A549 (cell line): ENCODE measurements at regions not wholly inside any gene's neighbourhood (a gene's known extent, or its start where the extent isn't known, plus 50 kb on each side); places are given as distances from the start of the nearest gene placed in this dataset.

Source experiments
- BCL3 ChIP-seq: fragments of >200 bp; sonication (Bioruptor Twin); formaldehyde crosslinking; IDR thresholded peaks from 3 replicates; pipeline ENCODE4 v1.6.1; 2016
- CHD2 ChIP-seq: fragments of 150-350 bp; IDR thresholded peaks from 2 replicates; pipeline ENCODE4 v1.6.1; 2014; ENCODE audit warnings: low read length; ENCODE audit not compliant: partially characterized antibody
- CTCF ChIP-seq: fragments of >200 bp; sonication (Bioruptor Twin); formaldehyde crosslinking; IDR thresholded peaks from 3 replicates; pipeline ENCODE4 v1.5.1; 2016
- HMGXB4 ChIP-seq: fragments of 250-450 bp; sonication (Bioruptor Pico); IDR thresholded peaks from 2 replicates; pipeline ENCODE4 v1.5.0; 2021; ENCODE audit warnings: mild to moderate bottlenecking, moderate library complexity, borderline replicate concordance
- HOXA7 ChIP-seq: fragments of 250-450 bp; sonication (Bioruptor Pico); IDR thresholded peaks from 2 replicates; pipeline ENCODE4 v1.5.0; 2020; ENCODE audit warnings: mild to moderate bottlenecking, moderate library complexity
- MYC ChIP-seq: IDR thresholded peaks from 2 replicates; pipeline ENCODE4 v1.6.1; 2012; ENCODE audit warnings: mild to moderate bottlenecking, inconsistent platforms, low read length, improper control_type of control experiment, borderline replicate concordance
- POLR2A ChIP-seq: IDR thresholded peaks from 2 replicates; pipeline ENCODE4 v1.6.1; 2012; ENCODE audit warnings: mild to moderate bottlenecking, low read length
- POLR2AphosphoS2 ChIP-seq: conservative IDR thresholded peaks from 2 replicates; pipeline ENCODE4 v1.6.1; 2012; ENCODE audit warnings: low read length, improper control_type of control experiment, inconsistent platforms
- TF ChIP-seq, protein P1 (sequence below): IDR thresholded peaks from 2 replicates; pipeline ENCODE4 v1.6.1; 2012

GRCh38 chr14:54125109-54125508 is 168.5 kb upstream of the BMP4 start:
- TF ChIP-seq POLR2A (no peak), BCL3 (no peak), CTCF (no peak), CHD2 (no peak), HOXA7 (no peak), MYC (no peak), POLR2AphosphoS2 (no peak), HMGXB4 (no peak)
- TF ChIP-seq, protein P1, sequence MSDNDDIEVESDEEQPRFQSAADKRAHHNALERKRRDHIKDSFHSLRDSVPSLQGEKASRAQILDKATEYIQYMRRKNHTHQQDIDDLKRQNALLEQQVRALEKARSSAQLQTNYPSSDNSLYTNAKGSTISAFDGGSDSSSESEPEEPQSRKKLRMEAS, result no peak
